H1 (cell line): ENCODE measurements at regions not wholly inside any gene's neighbourhood (a gene's known extent, or its start where the extent isn't known, plus 50 kb on each side); places are given as distances from the start of the nearest gene placed in this dataset.

ENCODE experiments used
- CTCF ChIA-PET: fragments of 300-600 bp; sonication (Branson Sonifier 250); formaldehyde crosslinking; loops from one replicate; lab custom pipeline; 2021; ENCODE audit not compliant: partially characterized antibody; lab: Charles Lee
- POLR2A ChIA-PET: fragments of 300-600 bp; sonication (Branson Sonifier 250); formaldehyde crosslinking; loops from one replicate; lab custom pipeline; 2021; ENCODE audit warnings: inconsistent platforms; ENCODE audit not compliant: partially characterized antibody; lab: Charles Lee
- DNase-seq, 2 experiments: peaks; one replicate each; pipeline versions ENCODE4 v3.0.0 to v3.0.0-alpha.2; 2010 to 2022; ENCODE audit warnings: low spot score in 2 of 2, low read depth in 1 of 2, mixed read lengths in 1 of 2
- FAIRE-seq: peaks from 2 replicates; lab custom pipeline; 2011; peaks lifted over from hg19 to GRCh38; lab: Jason Lieb, UNC
- H2AFZ ChIP-seq: 2 replicates; pipeline ENCODE4 v1.8.1; 2012; ENCODE audit warnings: low read length, inconsistent platforms
- H2AK5ac ChIP-seq: 2 replicates; pipeline ENCODE4 v1.6.1; 2013; ENCODE audit warnings: low read depth, low read length
- H2BK120ac ChIP-seq: replicated peaks from 2 replicates; pipeline ENCODE3; 2013; ENCODE audit warnings: low read depth, low read length, inconsistent platforms
- H2BK12ac ChIP-seq: 2 replicates; pipeline ENCODE4 v1.6.1; 2013; ENCODE audit warnings: low read depth, low read length
- H2BK15ac ChIP-seq: 2 replicates; pipeline ENCODE4 v1.6.1; 2013; ENCODE audit warnings: low read length
- H2BK20ac ChIP-seq: 2 replicates; pipeline ENCODE4 v1.6.1; 2013; ENCODE audit warnings: low read length
- H2BK5ac ChIP-seq: 2 replicates; pipeline ENCODE4 v1.6.1; 2013; ENCODE audit warnings: low read depth, low read length
- H3K14ac ChIP-seq: 2 replicates; pipeline ENCODE4 v1.6.1; 2013; ENCODE audit warnings: inconsistent platforms; ENCODE audit not compliant: insufficient read length
- H3K18ac ChIP-seq: 2 replicates; pipeline ENCODE4 v1.6.1; 2013; ENCODE audit warnings: low read length; ENCODE audit errors: extremely low read depth
- H3K23ac ChIP-seq: 2 replicates; pipeline ENCODE4 v1.6.1; 2013; ENCODE audit warnings: inconsistent platforms; ENCODE audit not compliant: insufficient read length
- H3K23me2 ChIP-seq: 2 replicates; pipeline ENCODE4 v1.6.1; 2013; ENCODE audit warnings: low read depth, low read length
- H3K27ac ChIP-seq: 2 replicates; pipeline ENCODE4 v1.6.1; 2011; ENCODE audit warnings: low read depth, low read length, inconsistent platforms
- H3K27me3 ChIP-seq, 4 experiments: replicated peaks in 1 of 4; 1 replicate in 1 of 4; 2 replicates in 3 of 4; pipeline versions ENCODE4 v1.6.1 to v1.8.1; 2011 to 2013; ENCODE audit warnings: low read length in 3 of 4, mild to moderate bottlenecking in 3 of 4, inconsistent platforms in 2 of 4, mixed read lengths in 2 of 4, moderate library complexity in 1 of 4; ENCODE audit not compliant: control insufficient read depth in 3 of 4, insufficient read depth in 3 of 4; ENCODE audit errors: extremely low read depth in 1 of 4
- H3K36me3 ChIP-seq, 4 experiments: 2 replicates each; pipeline versions ENCODE4 v1.6.1 to v1.8.1; 2011 to 2013; ENCODE audit warnings: mild to moderate bottlenecking in 4 of 4, low read length in 3 of 4, moderate library complexity in 2 of 4, control low read depth in 1 of 4, inconsistent platforms in 1 of 4; ENCODE audit not compliant: insufficient read depth in 4 of 4, control insufficient read depth in 2 of 4
- H3K4ac ChIP-seq: replicated peaks from 2 replicates; pipeline ENCODE3; 2013; ENCODE audit warnings: low read length, low read depth, mixed read lengths, inconsistent platforms; ENCODE audit not compliant: insufficient read length
- H3K4me1 ChIP-seq, 4 experiments: replicated peaks in 1 of 4; 1 replicate in 1 of 4; 2 replicates in 3 of 4; pipeline versions ENCODE4 v1.6.1 to v1.8.1; 2011 to 2013; ENCODE audit warnings: low read length in 3 of 4, inconsistent platforms in 2 of 4, mixed read lengths in 1 of 4; ENCODE audit not compliant: insufficient read depth in 4 of 4, control insufficient read depth in 3 of 4
- H3K4me2 ChIP-seq, 2 experiments: 2 replicates each; pipeline versions ENCODE4 v1.6.1 to v1.8.1; 2011 to 2013; ENCODE audit warnings: low read depth in 2 of 2, low read length in 2 of 2, control low read depth in 1 of 2, inconsistent platforms in 1 of 2, mild to moderate bottlenecking in 1 of 2; ENCODE audit not compliant: insufficient read depth in 1 of 2
- H3K4me3 ChIP-seq, 4 experiments: fragments of 200-600, 300-600 bp in 1 of 4; sonication (generic), shearing (Covaris generic), sonication (Bioruptor Twin) in 1 of 4; 2 replicates each; pipeline versions ENCODE4 v1.5.1 to v1.8.1; 2011 to 2016; ENCODE audit warnings: low read length in 4 of 4, low read depth in 3 of 4, control low read depth in 2 of 4, inconsistent platforms in 2 of 4, mild to moderate bottlenecking in 2 of 4, mixed read lengths in 1 of 4, moderate library complexity in 1 of 4; ENCODE audit not compliant: insufficient read depth in 2 of 4; ENCODE audit errors: extremely low read depth in 1 of 4
- H3K56ac ChIP-seq: replicated peaks from 2 replicates; pipeline ENCODE3; 2013; ENCODE audit warnings: low read depth, mild to moderate bottlenecking, mixed read lengths, low read length, inconsistent platforms; ENCODE audit not compliant: insufficient read length
- H3K79me1 ChIP-seq: 2 replicates; pipeline ENCODE4 v1.6.1; 2013; ENCODE audit warnings: low read depth, low read length, control low read depth
- H3K79me2 ChIP-seq, 2 experiments: 2 replicates each; pipeline versions ENCODE4 v1.6.1 to v1.8.1; 2012 to 2013; ENCODE audit warnings: low read length in 2 of 2, mild to moderate bottlenecking in 2 of 2, inconsistent platforms in 1 of 2; ENCODE audit not compliant: insufficient read depth in 2 of 2, control insufficient read depth in 1 of 2
- H3K9ac ChIP-seq, 4 experiments: replicated peaks in 1 of 4; 1 replicate in 1 of 4; 2 replicates in 3 of 4; pipeline versions ENCODE4 v1.6.1 to v1.8.1; 2011 to 2013; ENCODE audit warnings: low read depth in 3 of 4, low read length in 3 of 4, control low read depth in 2 of 4, mild to moderate bottlenecking in 2 of 4, moderate library complexity in 2 of 4, inconsistent platforms in 1 of 4; ENCODE audit errors: extremely low read depth in 1 of 4
- H3K9me3 ChIP-seq, 2 experiments: 2 replicates each; pipeline versions ENCODE4 v1.6.1 to v1.8.1; 2012 to 2013; ENCODE audit warnings: mild to moderate bottlenecking in 2 of 2, moderate library complexity in 2 of 2, control low read depth in 1 of 2, inconsistent platforms in 1 of 2, low read depth in 1 of 2, low read length in 1 of 2, mixed read lengths in 1 of 2; ENCODE audit not compliant: insufficient read depth in 2 of 2
- H4K20me1 ChIP-seq, 2 experiments: replicated peaks in 1 of 2; 2 replicates each; pipeline versions ENCODE3 to v1.8.1; 2011 to 2013; ENCODE audit warnings: inconsistent platforms in 2 of 2, low read length in 2 of 2, mild to moderate bottlenecking in 1 of 2; ENCODE audit not compliant: insufficient read depth in 2 of 2, control insufficient read depth in 1 of 2
- H4K5ac ChIP-seq: 2 replicates; pipeline ENCODE4 v1.6.1; 2013; ENCODE audit warnings: low read length, low read depth, mixed read lengths, inconsistent platforms; ENCODE audit not compliant: insufficient read length
- H4K8ac ChIP-seq: 2 replicates; pipeline ENCODE4 v1.8.0; 2013; ENCODE audit warnings: mild to moderate bottlenecking, moderate library complexity, low read length, inconsistent platforms; ENCODE audit not compliant: insufficient read depth; ENCODE audit errors: extremely low read depth
- H4K91ac ChIP-seq: replicated peaks from 2 replicates; pipeline ENCODE3; 2013; ENCODE audit warnings: low read length, mixed read lengths, inconsistent platforms; ENCODE audit not compliant: insufficient read length
- CBX5 ChIP-seq: fragments of 300-800, 300-1000 bp; sonication (generic); IDR thresholded peaks from 2 replicates; pipeline ENCODE4 v1.7.1; 2016; ENCODE audit warnings: antibody characterized with exemption, low read length, low read depth
- PHF8 ChIP-seq: fragments of 200-600 bp; sonication (generic); conservative IDR thresholded peaks from 2 replicates; pipeline ENCODE4 v1.7.1; 2012; ENCODE audit warnings: low read depth, mild to moderate bottlenecking, inconsistent platforms, low read length, moderate library complexity
- WGBS, 2 experiments: shearing (Covaris generic) in 1 of 2; methylation state at CpG; one replicate each; pipeline versions ENCODE4 v1.1.6 to v1.1.7; 2013 to 2015; ENCODE audit warnings: low lambda C conversion rate in 2 of 2, mixed read lengths in 2 of 2, inconsistent platforms in 1 of 2, low coverage in 1 of 2, missing lambda C conversion rate in 1 of 2; ENCODE audit not compliant: insufficient replicate concordance in 2 of 2, insufficient coverage in 1 of 2, insufficient read length in 1 of 2; ENCODE audit errors: extremely low coverage in 1 of 2, missing lambda C conversion rate in 1 of 2; 5-methylcytosine and 5-hydroxymethylcytosine counted together

GRCh38 chr7:33766405-33766804 is 138.9 kb upstream of the BMPER start:
- ChIA-PET POLR2A (no interaction called here), CTCF (no interaction called here)
- Histone ChIP-seq H3K4ac (no peak overlapping the region), H2BK120ac (no peak overlapping the region), H3K23me2 (no peaks in the 10 kb centered on the region), H3K27ac (no peak overlapping the region), H4K91ac (no peak overlapping the region), H4K5ac (no peak overlapping the region), H2BK20ac (no peak overlapping the region), H3K79me1 (no peaks in the 10 kb centered on the region), H2BK12ac (no peak overlapping the region), H3K14ac (no peak overlapping the region), H3K9ac (no peak overlapping the region), H3K4me1 (peaks cover 0 to 3% (median 3%) of the 10 kb centered on the region in 4 experiments; a peak in 3 of 7 replicates), H2AK5ac (no peak overlapping the region), H3K79me2 (no peaks in the 10 kb centered on the region), H3K4me2 (no peak overlapping the region), H3K27me3 (no peaks in the 10 kb centered on the region), H4K20me1 (no peaks in the 10 kb centered on the region), H4K8ac (no peak overlapping the region), H3K36me3 (no peaks in the 10 kb centered on the region), H3K4me3 (no peak overlapping the region), H3K23ac (no peak overlapping the region), H3K18ac (no peak overlapping the region), H2BK15ac (no peak overlapping the region), H3K9me3 (no peaks in the 10 kb centered on the region), H2BK5ac (no peak overlapping the region), H2AFZ (no peak overlapping the region), H3K56ac (no peak overlapping the region)
- FAIRE-seq (no peak), DNase-seq (no peak)
- 46% methylated on average over 1 of the region's 1 CpG; no CpG with 5 or more reads in 1 of the 2 experiments for WGBS, 2 experiments
- TF ChIP-seq CBX5: no peak
- no peak for TF ChIP-seq PHF8
